Right lobe of liver (tissue), 6 donors: ENCODE measurements at regions not wholly inside any gene's neighbourhood (a gene's known extent, or its start where the extent isn't known, plus 50 kb on each side); places are given as distances from the start of the nearest gene placed in this dataset.

Experiments
- ATAC-seq, 4 donors: fragments of 200-7000 bp; cut with Tn5 transposase; one replicate each; pipeline ENCODE4 v1.9.1; 2020; ENCODE audit warnings: mild to moderate bottlenecking in 4 of 4, moderate library complexity in 4 of 4
- DNase-seq, 3 donors: peaks; one replicate each; pipeline ENCODE4 v3.0.0-alpha.2; 2020
- H3K27ac ChIP-seq, 3 donors: fragments of 200-600 bp; one replicate each; pipeline ENCODE4 v1.8.0; 2022
- H3K27me3 ChIP-seq, 2 donors: fragments of 200-600 bp; one replicate each; pipeline ENCODE4 v1.8.0; 2022
- H3K36me3 ChIP-seq, 4 donors: fragments of 200-600 bp; sonication (generic) in 1 of 4; one replicate each; pipeline versions ENCODE4 v1.5.1 to v1.8.0; 2017 to 2022; ENCODE audit warnings: control low read depth in 1 of 4
- H3K4me1 ChIP-seq, 4 donors: fragments of 200-600 bp; sonication (generic) in 1 of 4; one replicate each; pipeline versions ENCODE4 v1.5.1 to v1.8.0; 2017 to 2022; ENCODE audit warnings: control low read depth in 1 of 4
- H3K4me3 ChIP-seq, 3 donors: fragments of 200-600 bp; one replicate each; pipeline ENCODE4 v1.8.0; 2022
- H3K9me3 ChIP-seq, 4 donors: fragments of 200-600 bp; sonication (generic) in 1 of 4; one replicate each; pipeline versions ENCODE4 v1.5.1 to v1.8.0; 2017 to 2022; ENCODE audit warnings: control low read depth in 1 of 4
- POLR2A ChIP-seq: fragments of 450-650 bp; IDR thresholded peaks from one replicate; pipeline ENCODE4 v1.6.1; 2017; ENCODE audit warnings: antibody characterized with exemption, mild to moderate bottlenecking
- WGBS: methylation state at CpG from one replicate; pipeline ENCODE4 v1.1.6; 2018; ENCODE audit warnings: low coverage, low lambda C conversion rate; ENCODE audit not compliant: insufficient coverage; ENCODE audit errors: missing lambda C conversion rate; 5-methylcytosine and 5-hydroxymethylcytosine counted together
- intact Hi-C, 2 donors: fragments of 100-400 bp; cut with DNase I; formaldehyde crosslinking; loops; one replicate each; pipeline versions ENCODE4 v1.11.2 to v1.14.1; 2022
- TF ChIP-seq, protein P1 (sequence below), 4 donors: fragments of 200-600 bp in 3 of 4; fragments of 450-650 bp in 1 of 4; IDR thresholded peaks; one replicate each; pipeline versions ENCODE4 v1.5.1 to v1.8.0; 2016 to 2022; ENCODE audit warnings: antibody characterized with exemption in 4 of 4, mild to moderate bottlenecking in 2 of 4
- donor health status: DM: no; HTN: yes; CAD: no.
- donor health status: DM: no; HTN: no; CAD: no.
- donor health status: DM: no; HTN: no; CAD: no.
- donor health status: DM: no; HTN: yes; CAD: no.
- donor health status: DM: no; HTN: yes; CAD: no.

DNA sequence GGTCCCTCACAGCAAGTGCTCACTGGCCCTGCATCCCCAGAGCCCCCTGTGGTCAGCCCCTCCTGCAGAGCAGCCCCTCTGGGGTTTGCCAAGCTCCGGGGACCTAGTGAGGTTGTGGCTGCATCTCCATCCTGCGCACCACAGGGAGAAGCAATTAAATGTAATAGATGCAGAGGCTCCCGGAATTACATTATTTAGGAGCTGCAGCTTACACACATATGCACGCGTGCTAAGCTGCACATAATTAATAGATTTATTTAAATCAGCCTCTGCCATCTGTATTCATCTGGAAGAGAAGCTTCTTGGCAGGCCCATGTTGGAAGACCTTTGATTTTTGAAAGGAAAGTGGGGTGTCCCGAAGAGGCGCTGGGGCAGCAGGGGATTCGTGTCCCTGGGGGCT, 1271.5 kb downstream of the BRD1 start:
- 91% methylated on average over 8 of the region's 8 CpGs for WGBS
- Histone ChIP-seq H3K4me3 (no peak overlapping the region), H3K9me3 (no peaks in the 10 kb centered on the region), H3K27me3 (no peaks in the 10 kb centered on the region), H3K27ac (no peak overlapping the region), H3K36me3 (no peaks in the 10 kb centered on the region), H3K4me1 (no peaks in the 10 kb centered on the region)
- TF ChIP-seq, protein P1, sequence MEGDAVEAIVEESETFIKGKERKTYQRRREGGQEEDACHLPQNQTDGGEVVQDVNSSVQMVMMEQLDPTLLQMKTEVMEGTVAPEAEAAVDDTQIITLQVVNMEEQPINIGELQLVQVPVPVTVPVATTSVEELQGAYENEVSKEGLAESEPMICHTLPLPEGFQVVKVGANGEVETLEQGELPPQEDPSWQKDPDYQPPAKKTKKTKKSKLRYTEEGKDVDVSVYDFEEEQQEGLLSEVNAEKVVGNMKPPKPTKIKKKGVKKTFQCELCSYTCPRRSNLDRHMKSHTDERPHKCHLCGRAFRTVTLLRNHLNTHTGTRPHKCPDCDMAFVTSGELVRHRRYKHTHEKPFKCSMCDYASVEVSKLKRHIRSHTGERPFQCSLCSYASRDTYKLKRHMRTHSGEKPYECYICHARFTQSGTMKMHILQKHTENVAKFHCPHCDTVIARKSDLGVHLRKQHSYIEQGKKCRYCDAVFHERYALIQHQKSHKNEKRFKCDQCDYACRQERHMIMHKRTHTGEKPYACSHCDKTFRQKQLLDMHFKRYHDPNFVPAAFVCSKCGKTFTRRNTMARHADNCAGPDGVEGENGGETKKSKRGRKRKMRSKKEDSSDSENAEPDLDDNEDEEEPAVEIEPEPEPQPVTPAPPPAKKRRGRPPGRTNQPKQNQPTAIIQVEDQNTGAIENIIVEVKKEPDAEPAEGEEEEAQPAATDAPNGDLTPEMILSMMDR (IDR thresholded peaks at IDR 0.05): no peak
- no peak for TF ChIP-seq POLR2A
- intact Hi-C loops: no loop called here
- ATAC-seq (no peak), DNase-seq (no peak)

DNA sequence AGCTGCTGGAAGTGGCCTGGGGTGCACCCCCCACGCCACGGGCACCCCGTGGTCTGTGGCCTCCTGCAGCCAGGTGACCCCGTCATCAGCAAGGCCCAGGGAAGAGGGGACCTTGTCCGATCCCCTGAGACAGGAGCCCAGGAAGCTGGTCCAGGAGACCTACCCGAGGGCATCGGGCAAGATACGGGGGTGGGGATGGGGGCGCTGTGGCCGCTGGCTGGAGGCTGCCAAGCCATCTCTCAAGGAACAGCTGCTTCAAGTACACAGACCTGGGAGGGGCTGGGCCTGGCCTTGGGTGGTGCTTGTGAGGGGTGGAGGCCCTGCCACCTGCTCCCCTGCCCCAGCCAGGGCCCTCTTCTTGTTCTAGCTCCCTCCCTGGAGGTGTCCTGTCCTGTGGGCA, 1272.1 kb downstream of the BRD1 start:
- DNase-seq (no peak), ATAC-seq (no peak)
- no peaks in the 10 kb centered on the region for H3K4me1 ChIP-seq
- H3K27me3 ChIP-seq: no peaks in the 10 kb centered on the region
- TF ChIP-seq, protein P1 (IDR thresholded peaks at IDR 0.05): no peak
- no peak for TF ChIP-seq POLR2A
- no peaks in the 10 kb centered on the region for H3K9me3 ChIP-seq
- intact Hi-C loops: no loop called here
- WGBS: no CpG with 5 or more reads among the region's 10 CpGs
- no peak overlapping the region for H3K27ac ChIP-seq
- no peak overlapping the region for H3K4me3 ChIP-seq
- H3K36me3 ChIP-seq: no peaks in the 10 kb centered on the region

DNA sequence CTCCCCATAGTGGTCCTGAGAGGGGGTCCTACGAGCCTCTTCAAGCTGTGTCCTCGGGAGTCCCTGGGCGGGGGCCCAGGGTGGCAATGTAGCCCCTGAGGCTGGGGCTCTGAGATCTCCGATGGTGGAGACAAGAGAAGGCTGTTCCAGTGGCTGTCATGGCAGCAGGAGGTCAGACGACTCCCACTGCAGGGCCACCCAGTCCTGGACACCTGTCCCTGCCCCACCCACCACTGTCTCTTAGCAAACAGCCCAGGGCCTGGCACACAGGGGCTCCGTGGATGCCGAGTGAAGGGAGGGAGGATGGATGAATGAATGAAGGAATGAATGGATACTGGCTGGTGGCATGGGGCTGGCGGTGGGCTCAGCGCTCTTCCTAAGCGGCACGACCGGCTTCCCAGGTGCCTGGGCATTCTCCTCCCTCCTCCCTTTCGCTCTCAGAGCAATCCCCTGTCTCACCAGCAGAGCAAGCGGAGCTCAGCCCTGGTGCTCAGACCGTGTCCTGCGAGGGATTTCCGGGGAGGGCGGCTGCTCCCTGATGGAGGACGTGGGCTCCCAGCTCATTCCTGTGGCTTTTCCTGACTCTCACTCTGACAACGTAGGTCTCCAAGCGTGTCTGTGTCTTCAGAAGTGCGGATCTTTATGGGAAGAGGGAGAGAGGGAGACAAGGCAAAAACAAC, 1272.6 kb downstream of the BRD1 start:
- 33% methylated on average over 3 of the region's 22 CpGs for WGBS
- no peaks in the 10 kb centered on the region for H3K27me3 ChIP-seq
- H3K36me3 ChIP-seq: no peaks in the 10 kb centered on the region
- no peak for ATAC-seq
- H3K4me1 ChIP-seq: no peaks in the 10 kb centered on the region
- TF ChIP-seq POLR2A: no peak
- TF ChIP-seq, protein P1 (IDR thresholded peaks at IDR 0.05): no peak
- H3K9me3 ChIP-seq: no peaks in the 10 kb centered on the region
- H3K4me3 ChIP-seq: no peak overlapping the region
- intact Hi-C loops: no loop called here
- no peak for DNase-seq
- H3K27ac ChIP-seq: no peak overlapping the region

DNA sequence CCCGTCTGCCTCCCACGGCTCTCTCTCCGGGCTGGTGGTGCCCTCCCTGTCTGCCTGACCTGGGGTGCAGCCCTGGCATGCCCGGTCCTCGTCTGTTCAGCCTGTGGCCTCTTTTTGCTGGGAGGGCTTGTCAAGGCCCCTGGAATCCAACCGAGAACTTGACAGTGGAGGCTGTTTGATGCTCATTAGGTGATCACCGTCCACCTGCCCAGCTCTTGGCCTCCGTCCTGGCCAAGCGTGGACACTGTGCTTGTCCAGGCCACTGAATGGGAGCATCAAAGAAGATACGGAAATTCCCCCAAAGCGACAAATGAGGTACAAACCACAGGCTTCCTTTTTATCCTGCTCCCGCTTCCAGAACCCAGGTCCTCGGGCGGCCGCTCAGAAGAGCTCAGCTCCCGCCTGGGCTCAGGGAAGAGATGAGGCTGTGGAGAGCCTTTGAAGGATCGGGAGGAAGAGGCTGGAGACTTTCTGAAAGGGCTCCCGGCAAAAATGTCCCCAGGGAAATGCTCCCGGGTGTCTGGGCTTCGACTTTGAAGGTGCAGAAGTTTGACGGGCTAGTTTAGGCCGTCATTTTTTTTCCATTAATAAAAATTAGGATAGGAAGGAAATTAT, 1273.9 kb downstream of the BRD1 start:
- no peak for ATAC-seq
- H3K27me3 ChIP-seq: no peaks in the 10 kb centered on the region

More for the DNA sequence above, 1273.9 kb downstream of the BRD1 start:
- H3K9me3 ChIP-seq: no peaks in the 10 kb centered on the region
- H3K4me3 ChIP-seq: no peak overlapping the region
- DNase-seq: no peak
- intact Hi-C loops: no loop called here
- no peaks in the 10 kb centered on the region for H3K36me3 ChIP-seq
- TF ChIP-seq POLR2A: no peak
- TF ChIP-seq, protein P1 (IDR thresholded peaks at IDR 0.05): no peak
- no peak overlapping the region for H3K27ac ChIP-seq
- WGBS: 66% methylated on average over 18 of the region's 22 CpGs
- H3K4me1 ChIP-seq: no peaks in the 10 kb centered on the region
